ENCODE measurements at regions not wholly inside any gene's neighbourhood (a gene's known extent, or its start where the extent isn't known, plus 50 kb on each side); places are given as distances from the start of the nearest gene placed in this dataset.

DNA sequence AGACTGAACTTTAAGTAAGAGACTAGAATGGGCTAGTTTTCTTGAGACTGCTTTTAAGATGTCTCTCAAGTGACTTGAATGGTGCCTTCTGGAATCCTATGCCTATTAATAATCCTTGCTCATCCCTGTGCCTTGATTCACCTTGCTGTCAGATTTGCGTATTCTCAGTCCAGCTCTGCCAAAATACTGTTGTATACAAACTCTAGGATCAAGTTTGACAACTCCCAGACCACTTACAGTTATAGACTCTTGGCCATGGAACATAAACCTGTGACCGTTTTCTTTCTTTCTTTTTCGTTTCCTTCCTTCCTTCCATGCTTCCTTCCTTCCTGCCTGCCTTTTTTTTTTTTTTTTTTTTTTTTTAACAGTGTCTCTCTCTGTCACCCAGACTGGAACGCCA, 2390.9 kb upstream of the RAG2 start:
- peaks cover 13 to 15% of the 10 kb centered on the region in 2 experiments for H3K9me3 Mint-ChIP-seq
- TF ChIP-seq, protein P1, sequence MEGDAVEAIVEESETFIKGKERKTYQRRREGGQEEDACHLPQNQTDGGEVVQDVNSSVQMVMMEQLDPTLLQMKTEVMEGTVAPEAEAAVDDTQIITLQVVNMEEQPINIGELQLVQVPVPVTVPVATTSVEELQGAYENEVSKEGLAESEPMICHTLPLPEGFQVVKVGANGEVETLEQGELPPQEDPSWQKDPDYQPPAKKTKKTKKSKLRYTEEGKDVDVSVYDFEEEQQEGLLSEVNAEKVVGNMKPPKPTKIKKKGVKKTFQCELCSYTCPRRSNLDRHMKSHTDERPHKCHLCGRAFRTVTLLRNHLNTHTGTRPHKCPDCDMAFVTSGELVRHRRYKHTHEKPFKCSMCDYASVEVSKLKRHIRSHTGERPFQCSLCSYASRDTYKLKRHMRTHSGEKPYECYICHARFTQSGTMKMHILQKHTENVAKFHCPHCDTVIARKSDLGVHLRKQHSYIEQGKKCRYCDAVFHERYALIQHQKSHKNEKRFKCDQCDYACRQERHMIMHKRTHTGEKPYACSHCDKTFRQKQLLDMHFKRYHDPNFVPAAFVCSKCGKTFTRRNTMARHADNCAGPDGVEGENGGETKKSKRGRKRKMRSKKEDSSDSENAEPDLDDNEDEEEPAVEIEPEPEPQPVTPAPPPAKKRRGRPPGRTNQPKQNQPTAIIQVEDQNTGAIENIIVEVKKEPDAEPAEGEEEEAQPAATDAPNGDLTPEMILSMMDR (conservative IDR thresholded peaks at IDR 0.05): no peak
- no peaks in the 10 kb centered on the region; the same call in 1 of the 2 replicates for H3K27me3 Mint-ChIP-seq (ENCODE audit: low read depth)

More for the DNA sequence above, 2390.9 kb upstream of the RAG2 start:
- Histone ChIP-seq H3K23me2 (ENCODE audit: insufficient read length, low read depth, low read length, poor library complexity, severe bottlenecking) (no peaks in the 10 kb centered on the region), H4K20me1 (ENCODE audit: control insufficient read depth, insufficient read depth, insufficient read length) (no peaks in the 10 kb centered on the region), H2AFZ (ENCODE audit: low read length) (no peak overlapping the region), H3K9ac (ENCODE audit: extremely low read depth, insufficient read length, low read length) (no peak overlapping the region), H3K4me1 (ENCODE audit: insufficient read depth, low read length) (no peaks in the 10 kb centered on the region), H4K5ac (ENCODE audit: insufficient read length, low read depth, low read length) (no peak overlapping the region), H2BK15ac (ENCODE audit: low read depth, low read length) (no peak overlapping the region), H3K14ac (ENCODE audit: insufficient read depth, low read length) (no peak overlapping the region), H2BK5ac (ENCODE audit: insufficient read length, low read length) (no peak overlapping the region), H3T11ph (ENCODE audit: low read length) (no peak overlapping the region), H3K79me2 (ENCODE audit: insufficient read depth, low read length) (no peaks in the 10 kb centered on the region), H2BK12ac (ENCODE audit: insufficient read length, low read depth, low read length) (no peak overlapping the region), H4K8ac (replicated peaks; ENCODE audit: insufficient read length, low read depth, low read length) (no peak overlapping the region), H3K9me3 (ENCODE audit: control insufficient read depth, low read depth, low read length) (no peaks in the 10 kb centered on the region), H3K79me1 (ENCODE audit: insufficient read depth, low read depth, low read length, poor library complexity, severe bottlenecking) (no peaks in the 10 kb centered on the region), H4K91ac (ENCODE audit: insufficient read length, low read depth, low read length) (no peak overlapping the region), H2AK5ac (ENCODE audit: insufficient read length, low read length) (no peak overlapping the region), H3K18ac (ENCODE audit: insufficient read length, low read depth, low read length) (no peak overlapping the region), H2BK120ac (ENCODE audit: low read depth, low read length, poor library complexity, severe bottlenecking) (no peak overlapping the region), H3K4ac (ENCODE audit: low read depth, low read length) (no peak overlapping the region), H3K4me2 (ENCODE audit: insufficient read depth, insufficient read length, low read length) (no peak overlapping the region), H3K56ac (ENCODE audit: insufficient read length, low read depth, low read length) (no peak overlapping the region), H3K27me3 (ENCODE audit: insufficient read depth, low read length) (no peaks in the 10 kb centered on the region), H3K27ac (ENCODE audit: insufficient read length, low read depth, low read length) (no peak overlapping the region), H2BK20ac (ENCODE audit: low read depth, low read length, poor library complexity, severe bottlenecking) (no peak overlapping the region), H3K23ac (ENCODE audit: insufficient read length, low read depth, low read length) (no peak overlapping the region)
- Mint-ChIP-seq H3K4me3 (no peak overlapping the region), H3K4me1 (no peaks in the 10 kb centered on the region), H3K27ac (no peak overlapping the region; a peak in 2 of 7 replicates), H3K36me3 (ENCODE audit: insufficient read depth in 1 of 3, low read depth in 3 of 3) (peaks cover 0 to 12% (median 4%) of the 10 kb centered on the region in 3 experiments; a peak in 4 of 7 replicates)
- no peak for DNase-seq
- WGBS (ENCODE audit: extremely low coverage, insufficient read length, low lambda C conversion rate): no CpG with 5 or more reads among the region's 4 CpGs
